Spleen (tissue), 11 donors: ENCODE measurements at regions not wholly inside any gene's neighbourhood (a gene's known extent, or its start where the extent isn't known, plus 50 kb on each side); places are given as distances from the start of the nearest gene placed in this dataset.

ENCODE experiments used
- DNase-seq: peaks from one replicate; pipeline ENCODE4 v3.0.0-alpha.2; 2020
- H3K27ac ChIP-seq, 8 donors: fragments of 200-600 bp; sonication (generic) in 7 of 8; 1 replicate in 4 of 8; 2 replicates in 4 of 8; pipeline versions ENCODE4 v1.5.0 to v1.8.0; 2016 to 2021; ENCODE audit warnings: inconsistent platforms in 4 of 8, mild to moderate bottlenecking in 4 of 8, moderate library complexity in 1 of 8
- H3K27me3 ChIP-seq, 7 donors: fragments of 200-600 bp; sonication (generic) in 6 of 7; replicated peaks in 1 of 7; 1 replicate in 4 of 7; 2 replicates in 3 of 7; pipeline versions ENCODE4 v1.5.0 to v1.8.0; 2016 to 2021; ENCODE audit warnings: inconsistent platforms in 3 of 7, mild to moderate bottlenecking in 1 of 7
- H3K36me3 ChIP-seq, 6 donors: fragments of 200-600 bp; sonication (generic) in 5 of 6; 1 replicate in 4 of 6; 2 replicates in 2 of 6; pipeline versions ENCODE4 v1.5.0 to v1.8.0; 2016 to 2021; ENCODE audit warnings: inconsistent platforms in 2 of 6
- H3K4me1 ChIP-seq, 6 donors: fragments of 200-600 bp; sonication (generic) in 5 of 6; 1 replicate in 3 of 6; 2 replicates in 3 of 6; pipeline versions ENCODE4 v1.5.0 to v1.8.0; 2016 to 2021; ENCODE audit warnings: inconsistent platforms in 3 of 6
- H3K4me3 ChIP-seq, 8 donors: fragments of 200-600 bp; sonication (generic) in 7 of 8; 1 replicate in 4 of 8; 2 replicates in 4 of 8; pipeline versions ENCODE4 v1.5.0 to v1.8.0; 2016 to 2021; ENCODE audit warnings: inconsistent platforms in 4 of 8, mild to moderate bottlenecking in 4 of 8, moderate library complexity in 2 of 8
- H3K9me3 ChIP-seq, 8 donors: fragments of 200-600 bp; sonication (generic) in 7 of 8; 1 replicate in 4 of 8; 2 replicates in 4 of 8; pipeline versions ENCODE4 v1.5.0 to v1.8.0; 2016 to 2021; ENCODE audit warnings: inconsistent platforms in 4 of 8
- CTCF ChIP-seq, 11 experiments: fragments of 200-600 bp in 7 of 11; fragments of 450-650 bp in 4 of 11; sonication (generic) in 4 of 11; IDR thresholded peaks in 8 of 11; conservative IDR thresholded peaks in 3 of 11; 1 replicate in 7 of 11; 2 replicates in 4 of 11; pipeline versions ENCODE4 v1.4.0 to v1.8.0; 2016 to 2021; ENCODE audit warnings: antibody characterized with exemption in 11 of 11, inconsistent platforms in 4 of 11, mild to moderate bottlenecking in 1 of 11
- POLR2A ChIP-seq, 3 donors: fragments of 450-650 bp; IDR thresholded peaks; one replicate each; pipeline ENCODE4 v1.5.1; 2017; ENCODE audit warnings: antibody characterized with exemption in 3 of 3, mild to moderate bottlenecking in 1 of 3
- POLR2AphosphoS5 ChIP-seq, 3 donors: sonication (generic); formaldehyde crosslinking; IDR thresholded peaks; one replicate each; pipeline ENCODE4 v1.5.1; 2017; ENCODE audit warnings: antibody characterized with exemption in 3 of 3
- WGBS, 5 donors: extraction: QIAGEN DNeasy Blood & Tissue Kit in 3 of 5; methylation state at CpG; one replicate each; pipeline versions ENCODE4 v1.1.5 to v1.1.7; 2013 to 2018; 5-methylcytosine and 5-hydroxymethylcytosine counted together
- intact Hi-C: fragments of 100-400 bp; cut with DNase I; formaldehyde crosslinking; loops from one replicate; pipeline ENCODE4 v1.15.0; 2023; ENCODE audit warnings: low total_unique reads
- donor health status: healthy with polysubstance abuse.
- donor health status: DM: no; HTN: no; CAD: no; lungs with moderate emphysema.
- donor health status: DM: no; HTN: no; CAD: no.
- donor health status: Bipolar disorder and iron deficiency.
- donor health status: healthy.
- donor health status: DM: no; HTN: no; CAD: no.
- donor health status: DM: yes; HTN: yes; CAD: no.

GRCh38 chr2:107466984-107467773, 359.5 kb upstream of the RGPD4 start:
- Histone ChIP-seq H3K27me3 (no peaks in the 10 kb centered on the region), H3K27ac (no peak overlapping the region), H3K36me3 (no peaks in the 10 kb centered on the region), H3K4me1 (no peaks in the 10 kb centered on the region), H3K4me3 (no peak overlapping the region), H3K9me3 (peaks cover 0 to 18% (median 6%) of the 10 kb centered on the region in 8 donors)
- intact Hi-C loops = no loop called here
- TF ChIP-seq POLR2AphosphoS5 (IDR thresholded peaks at IDR 0.05) (no peak), CTCF (IDR thresholded peaks at IDR 0.05 in 8 of 11, conservative IDR thresholded peaks at IDR 0.05 in 3 of 11) (no peak), POLR2A (IDR thresholded peaks at IDR 0.05) (no peak)
- 67 to 77% (median 68%) methylated on average over 4 of the region's 4 CpGs for WGBS, 5 donors
- DNase-seq = no peak

- H3K27ac ChIP-seq = no peak overlapping the region
- intact Hi-C loops = no loop called here
Observed at GRCh38 chr2:107469437-107469995, 357.2 kb upstream of the RGPD4 start.

GRCh38 chr2:107473150-107473549, 353.5 kb upstream of the RGPD4 start:
- H3K4me3 ChIP-seq = no peak overlapping the region
- TF ChIP-seq POLR2AphosphoS5 (IDR thresholded peaks at IDR 0.05) (no peak), CTCF (IDR thresholded peaks at IDR 0.05 in 8 of 11, conservative IDR thresholded peaks at IDR 0.05 in 3 of 11) (no peak), POLR2A (IDR thresholded peaks at IDR 0.05) (no peak)
- no peaks in the 10 kb centered on the region for H3K4me1 ChIP-seq
- H3K9me3 ChIP-seq = peaks cover 0 to 49% (median 39%) of the 10 kb centered on the region in 8 donors
- DNase-seq = no peak
- H3K27ac ChIP-seq = no peak overlapping the region
- H3K36me3 ChIP-seq = no peaks in the 10 kb centered on the region
- H3K27me3 ChIP-seq = no peaks in the 10 kb centered on the region
- intact Hi-C loops = no loop called here

More at GRCh38 chr2:107469437-107469995, 357.2 kb upstream of the RGPD4 start:
- 90 to 96% (median 92%) methylated on average over 15 to 34 of the region's 34 CpGs for WGBS, 5 donors
- DNase-seq = peak; percentile 70
- TF ChIP-seq CTCF (IDR thresholded peaks at IDR 0.05 in 8 of 11, conservative IDR thresholded peaks at IDR 0.05 in 3 of 11) (no peak), POLR2AphosphoS5 (IDR thresholded peaks at IDR 0.05) (no peak), POLR2A (IDR thresholded peaks at IDR 0.05) (no peak)
- no peaks in the 10 kb centered on the region for H3K4me1 ChIP-seq
- no peaks in the 10 kb centered on the region for H3K36me3 ChIP-seq
- no peaks in the 10 kb centered on the region for H3K27me3 ChIP-seq
- no peak overlapping the region for H3K4me3 ChIP-seq
- H3K9me3 ChIP-seq = peaks cover 0 to 28% (median 14%) of the 10 kb centered on the region in 8 donors

DNA sequence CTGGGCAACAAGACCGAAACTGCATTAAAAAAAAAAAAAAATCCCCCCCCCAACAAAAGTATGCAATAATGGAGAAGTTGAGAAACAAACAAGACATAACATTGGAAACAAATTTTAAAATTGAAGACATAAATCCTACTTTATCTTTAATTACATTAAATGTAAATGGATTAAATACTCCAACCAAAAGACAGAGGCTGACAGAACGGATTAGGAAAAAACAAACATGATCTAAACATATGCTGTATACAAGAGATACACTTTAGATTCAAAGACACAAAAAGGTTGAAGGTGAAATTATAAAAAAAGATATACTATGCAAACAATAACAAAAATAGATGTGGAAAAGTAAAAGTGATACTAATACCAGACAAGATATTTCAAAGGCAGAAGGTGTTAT, 350.8 kb upstream of the RGPD4 start:
- 81 to 92% (median 90%) methylated on average over 2 of the region's 2 CpGs for WGBS, 5 donors
- H3K9me3 ChIP-seq = peaks cover 0 to 42% (median 32%) of the 10 kb centered on the region in 8 donors
- no peaks in the 10 kb centered on the region for H3K27me3 ChIP-seq
- TF ChIP-seq POLR2A (IDR thresholded peaks at IDR 0.05) (no peak), CTCF (IDR thresholded peaks at IDR 0.05 in 8 of 11, conservative IDR thresholded peaks at IDR 0.05 in 3 of 11) (no peak), POLR2AphosphoS5 (IDR thresholded peaks at IDR 0.05) (no peak)
- no peak for DNase-seq
- intact Hi-C loops = no loop called here
- no peak overlapping the region for H3K27ac ChIP-seq
- no peaks in the 10 kb centered on the region for H3K36me3 ChIP-seq
- H3K4me3 ChIP-seq = no peak overlapping the region
- H3K4me1 ChIP-seq = no peaks in the 10 kb centered on the region
